Glomerular visceral epithelial cell (primary cell): ENCODE measurements at regions not wholly inside any gene's neighbourhood (a gene's known extent, or its start where the extent isn't known, plus 50 kb on each side); places are given as distances from the start of the nearest gene placed in this dataset.

Experiments used
- DNase-seq: peaks from one replicate; pipeline ENCODE4 v3.0.0-alpha.2; 2016; ENCODE audit errors: extremely low spot score

DNA sequence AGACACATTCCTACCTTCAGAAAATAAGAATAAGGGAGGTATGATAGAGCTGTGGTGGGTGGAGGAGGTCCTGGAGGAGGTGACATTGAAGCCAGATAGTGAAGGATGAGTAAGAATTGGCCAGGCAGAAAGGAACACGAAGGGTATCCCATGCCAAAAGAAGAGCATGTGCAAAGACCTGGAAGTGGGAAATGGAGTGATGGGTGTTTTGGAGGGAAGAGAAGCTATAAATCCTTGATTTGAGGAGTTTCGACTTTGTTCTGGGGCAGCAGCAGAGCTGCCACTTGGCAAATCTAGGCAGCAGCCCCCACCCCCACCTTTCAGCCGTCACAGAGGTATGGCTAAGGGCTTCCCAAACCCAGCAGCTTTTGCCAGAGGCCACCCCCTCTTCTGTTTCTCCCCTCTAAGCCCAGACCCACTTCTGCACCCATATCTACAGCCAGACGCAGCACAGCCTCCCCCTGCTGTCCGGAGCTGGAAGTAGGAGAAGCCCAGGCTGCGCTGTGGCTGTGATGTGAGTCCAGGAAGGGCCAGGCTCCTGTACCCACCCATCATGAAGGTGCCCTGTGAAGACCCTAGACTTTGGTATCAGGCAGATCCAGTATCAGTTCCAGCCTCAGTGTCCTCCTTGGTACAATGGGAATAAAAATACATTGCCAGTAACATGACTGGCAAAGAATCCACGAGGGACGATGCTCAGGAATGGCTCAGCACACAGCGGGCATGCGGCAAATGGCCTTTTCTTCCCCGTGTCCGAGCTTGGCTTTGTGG, 188.7 kb upstream of the LINGO1 start:
- DNase-seq: peak; percentile 48

DNA sequence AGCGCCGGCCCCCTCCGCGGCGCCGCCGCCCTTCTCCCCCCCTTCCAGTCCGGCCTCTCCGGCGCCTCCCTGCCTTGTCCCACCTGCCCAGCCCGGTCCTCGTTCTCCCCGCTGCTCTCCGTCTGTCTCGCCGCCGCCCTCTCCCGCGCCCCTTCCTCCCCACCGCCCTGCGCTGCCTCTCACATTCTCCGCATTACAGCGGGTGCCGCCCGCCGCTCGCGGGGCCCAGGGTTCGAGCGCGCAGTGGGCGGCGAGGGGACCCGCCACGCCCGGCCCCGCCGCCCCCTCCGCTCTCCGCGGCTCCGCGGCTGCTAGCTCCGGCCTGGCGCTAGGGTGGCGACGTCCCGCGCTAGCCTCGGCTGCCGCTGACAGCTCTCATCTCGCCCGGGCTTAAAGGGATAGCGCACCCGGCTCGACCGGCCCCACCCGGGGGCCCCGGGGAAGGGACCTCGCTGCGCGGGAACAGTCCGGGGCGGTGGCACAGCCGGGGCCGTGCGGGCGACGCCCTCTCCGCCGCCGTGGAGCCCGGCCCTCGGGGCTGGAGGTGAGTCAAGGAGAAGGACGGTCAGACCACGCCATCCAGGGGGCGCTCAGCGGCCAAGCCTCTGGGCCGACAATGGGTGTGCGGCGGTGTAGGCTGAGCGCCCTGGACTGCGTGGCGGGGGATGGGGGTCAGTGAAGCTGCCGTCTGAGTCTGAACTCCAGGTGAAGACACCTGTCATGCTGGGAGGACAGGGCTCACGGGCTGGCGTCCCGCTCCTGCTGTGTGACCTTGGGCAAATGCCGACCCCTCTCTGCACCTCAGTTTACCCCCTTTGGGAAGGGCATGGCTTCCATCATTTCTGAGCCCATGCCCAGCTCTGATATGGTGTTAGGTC, 187.4 kb upstream of the LINGO1 start:
- peak; percentile 14 for DNase-seq

DNA sequence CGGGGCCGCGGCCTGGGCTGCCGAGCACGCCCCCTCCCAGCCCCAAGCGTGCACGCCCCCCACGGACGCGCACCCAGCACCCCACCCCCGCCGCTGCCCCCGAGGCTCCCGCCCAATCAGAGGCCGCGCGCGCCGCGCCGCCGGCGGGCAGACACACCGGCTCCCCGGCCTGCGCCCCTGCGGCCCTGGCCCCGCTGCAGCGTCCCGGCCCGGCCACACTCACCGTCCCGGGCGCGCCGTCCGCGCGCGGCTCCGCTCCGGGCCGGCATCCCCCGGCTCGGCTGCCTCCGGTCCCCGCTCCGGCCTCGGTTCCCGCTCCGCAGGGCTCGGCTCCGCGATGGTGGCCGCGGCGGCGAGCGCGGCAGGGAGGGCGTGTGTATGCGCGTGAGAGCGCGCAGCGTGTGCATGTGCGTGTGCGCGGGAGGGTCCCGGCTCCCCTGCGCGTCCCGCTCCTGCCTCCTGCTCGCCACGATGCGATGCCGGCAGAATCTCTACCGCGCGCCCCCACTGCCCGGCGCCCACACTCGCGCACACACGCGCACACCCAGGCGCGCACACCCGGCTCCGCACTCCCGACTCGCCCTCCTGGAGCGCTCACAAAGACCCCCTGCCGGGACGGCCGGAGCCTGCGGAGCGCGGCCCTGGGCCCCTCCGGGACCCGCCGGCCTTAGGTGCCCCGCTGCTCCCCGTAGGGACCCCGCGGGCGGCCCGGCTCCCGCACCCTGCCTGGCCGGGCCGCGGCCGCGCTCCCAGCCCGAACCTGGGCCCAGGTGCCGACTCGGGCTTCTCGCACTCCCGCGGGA, 186.5 kb upstream of the LINGO1 start:
- no peak for DNase-seq

DNA sequence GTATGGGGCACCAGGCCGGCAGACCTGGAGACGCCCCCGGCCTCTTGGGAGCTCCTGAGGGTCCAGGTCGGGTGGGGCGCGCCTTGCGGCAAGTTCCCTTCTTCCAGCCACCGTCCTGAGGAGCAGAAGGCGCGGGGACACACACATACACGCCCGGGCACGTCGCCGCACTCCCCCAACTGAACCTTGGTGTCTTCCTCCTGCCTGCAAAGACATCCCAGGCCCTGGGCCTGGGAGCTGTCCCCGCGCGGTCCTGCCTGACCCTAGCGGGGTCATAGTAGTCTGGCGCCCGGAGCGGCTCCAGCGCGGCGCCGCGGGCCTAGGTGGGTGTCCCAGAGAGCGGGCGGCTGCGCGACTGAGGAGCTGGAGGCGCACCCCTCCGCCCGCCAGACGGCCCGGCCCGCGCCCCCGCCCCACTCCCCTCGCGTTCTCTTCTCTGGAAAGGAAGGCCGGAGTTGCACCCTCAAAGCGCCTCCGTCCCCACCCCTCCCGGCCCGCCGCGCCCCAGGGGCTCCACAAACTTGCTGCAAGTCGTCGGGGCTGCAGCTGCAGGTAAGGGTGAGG, 185.9 kb upstream of the LINGO1 start:
- no peak for DNase-seq

DNA sequence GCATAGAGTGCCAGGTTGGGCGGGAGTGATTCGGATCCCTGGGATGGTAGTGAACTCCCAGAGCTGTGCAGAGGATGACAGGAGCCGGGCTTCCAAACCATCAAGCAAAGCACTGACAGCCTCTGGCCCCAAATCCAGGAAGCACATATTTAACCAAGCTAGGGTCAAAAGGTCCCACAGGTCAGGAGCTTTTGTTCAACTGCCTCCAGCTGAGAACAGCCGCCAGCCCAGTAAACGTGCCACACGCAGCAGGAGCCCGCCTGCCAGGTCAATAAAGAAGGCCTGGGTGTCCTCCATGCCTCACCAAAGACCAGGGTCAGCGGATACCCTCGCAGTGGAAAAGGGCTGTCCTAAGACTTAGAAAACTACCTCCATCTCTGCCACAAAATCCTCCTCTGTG, 184.7 kb upstream of the LINGO1 start:
- no peak for DNase-seq

DNA sequence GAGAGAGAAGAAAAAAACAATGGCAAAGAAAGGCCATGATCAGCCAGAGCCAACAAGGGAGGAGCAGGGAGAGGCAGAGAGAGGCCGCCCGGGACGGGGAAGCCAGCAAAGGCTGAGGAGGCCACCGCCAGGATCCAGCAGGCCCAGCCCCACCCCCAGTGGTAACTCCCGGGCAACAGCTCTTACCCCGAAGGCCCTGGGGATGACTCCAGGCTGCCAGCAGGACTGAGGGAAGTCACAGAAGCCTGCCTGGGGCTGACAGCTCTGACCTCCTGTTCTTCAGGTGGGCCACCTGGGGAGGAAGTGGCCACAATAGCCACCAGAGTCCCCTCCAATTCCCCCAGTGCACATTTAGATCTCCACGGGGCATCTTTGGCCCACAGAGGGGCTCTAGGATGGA, 184.3 kb upstream of the LINGO1 start:
- no peak for DNase-seq

DNA sequence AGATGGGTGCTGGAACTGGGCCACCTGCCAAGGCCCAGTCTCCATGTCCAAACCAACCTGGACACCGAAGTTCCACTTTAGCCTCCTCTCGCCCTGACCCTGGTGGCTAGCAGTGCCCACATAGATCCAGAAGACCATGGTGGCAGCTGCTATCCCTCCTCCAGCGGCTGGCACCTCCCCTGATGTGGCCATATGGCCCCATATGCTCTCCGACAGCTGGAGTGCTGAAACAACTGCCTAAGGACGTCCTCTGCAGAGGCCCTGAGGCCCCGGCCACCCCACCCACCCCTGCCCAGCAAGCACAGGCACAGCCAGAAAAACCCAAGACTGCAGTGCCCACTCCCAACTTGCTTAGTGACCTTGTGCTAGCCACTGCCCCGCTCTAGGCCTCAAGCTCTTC, 182.3 kb upstream of the LINGO1 start:
- DNase-seq: no peak

DNA sequence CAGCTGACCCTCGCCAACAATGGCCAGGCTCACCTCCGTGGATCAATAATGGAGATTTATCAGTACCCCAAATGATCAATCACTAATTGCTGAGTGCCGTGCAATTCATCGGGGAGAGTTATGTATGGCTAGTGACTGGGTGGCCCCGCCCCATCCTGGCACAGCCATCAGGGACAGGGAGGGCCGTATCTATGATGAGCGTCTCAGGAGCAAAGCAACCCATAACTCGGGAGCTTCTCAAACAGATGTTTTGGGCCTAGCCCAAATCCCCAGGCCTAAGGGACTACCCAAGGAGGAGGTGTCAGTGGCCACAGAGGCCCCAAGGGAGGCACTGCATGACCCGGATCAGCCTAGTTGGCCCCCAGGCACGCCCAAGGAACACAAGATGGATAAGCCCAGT, 180.0 kb upstream of the LINGO1 start:
- no peak for DNase-seq

DNA sequence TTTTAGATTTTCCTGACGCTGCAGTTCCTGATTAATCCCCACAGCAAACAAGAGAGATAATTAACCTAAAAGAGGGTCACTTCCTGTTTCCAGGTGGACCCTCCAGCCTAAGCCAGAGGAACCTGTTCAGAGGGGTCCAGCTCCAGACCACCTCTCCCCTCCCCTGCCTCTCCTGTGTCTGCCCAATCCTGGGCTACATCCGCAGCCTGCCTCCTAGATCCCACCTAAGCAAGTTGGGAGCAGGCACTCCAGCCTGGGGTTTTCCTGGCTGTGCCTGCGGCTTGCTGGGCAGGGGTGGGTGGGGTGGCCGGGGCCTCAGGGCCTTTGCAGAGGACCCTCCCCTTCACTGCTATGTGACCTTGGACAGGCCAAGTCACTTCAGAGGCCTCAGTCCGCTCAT, 178.6 kb upstream of the LINGO1 start:
- DNase-seq: no peak

DNA sequence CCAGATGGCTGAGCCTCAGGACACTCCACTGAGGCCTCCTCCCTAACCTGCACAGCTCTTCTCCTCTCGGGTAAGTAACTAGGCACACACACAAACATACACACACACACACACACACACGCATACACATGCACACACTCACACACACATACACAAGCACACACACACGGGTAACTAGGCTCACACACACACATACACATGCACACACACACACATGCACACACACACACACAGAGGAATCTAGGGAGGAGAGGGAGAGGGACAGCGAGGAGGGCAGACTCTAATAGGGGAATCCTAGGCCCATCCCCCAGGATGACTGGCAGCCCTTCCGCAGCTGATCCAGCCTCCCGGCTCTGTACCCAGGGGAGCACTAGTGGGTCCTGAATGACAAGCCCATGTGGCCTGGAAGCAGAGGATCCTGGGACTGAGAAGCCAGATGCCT, 177.4 kb upstream of the LINGO1 start:
- DNase-seq: no peak

DNA sequence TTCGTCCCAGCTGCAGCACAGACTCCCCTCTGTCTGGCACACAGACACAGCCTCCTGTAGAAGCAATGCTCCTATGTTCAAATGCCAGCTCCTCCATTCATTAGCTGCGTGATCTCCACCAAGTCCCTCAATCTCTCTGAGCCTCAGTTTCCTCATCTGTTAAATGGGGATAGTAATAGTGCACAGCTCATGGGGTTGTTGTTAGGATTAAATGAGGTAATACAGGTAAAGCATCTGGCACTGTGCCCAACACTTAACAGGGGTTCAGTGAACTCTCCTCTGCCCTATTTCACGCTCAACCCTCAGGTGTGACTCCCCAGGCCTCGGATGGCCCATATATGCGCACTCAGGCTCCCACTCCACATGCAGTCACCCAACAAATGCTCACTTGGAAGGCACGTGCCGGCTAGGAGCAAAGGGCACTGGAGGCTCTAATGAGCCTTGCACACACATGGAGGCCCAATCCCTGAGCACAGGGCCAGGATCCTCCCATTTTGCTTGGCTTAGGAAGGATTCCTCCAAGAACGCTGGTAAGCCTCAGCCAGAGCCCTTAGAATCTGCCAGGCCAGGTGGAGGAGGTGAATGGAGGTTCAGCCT, 176.0 kb upstream of the LINGO1 start:
- DNase-seq: no peak

DNA sequence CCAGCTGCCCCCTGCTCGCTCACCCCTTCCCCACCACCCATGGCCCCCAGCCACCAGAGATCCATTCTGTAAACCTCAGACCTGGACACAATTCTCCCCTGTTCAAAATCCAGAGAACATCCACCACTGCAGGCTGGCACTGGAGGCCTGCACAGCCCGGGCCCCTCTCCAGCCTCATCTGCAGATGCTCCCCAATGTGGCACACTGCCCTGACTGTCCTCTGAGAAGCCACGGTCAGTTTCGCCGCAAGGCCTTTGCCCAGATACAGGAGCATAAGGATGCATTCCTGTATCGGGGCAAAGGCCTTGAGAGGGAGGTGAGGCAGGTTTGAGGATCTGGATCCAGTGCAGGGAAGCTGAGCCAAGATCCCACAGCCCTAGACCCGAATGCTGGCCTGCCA, 175.4 kb upstream of the LINGO1 start:
- DNase-seq: no peak

DNA sequence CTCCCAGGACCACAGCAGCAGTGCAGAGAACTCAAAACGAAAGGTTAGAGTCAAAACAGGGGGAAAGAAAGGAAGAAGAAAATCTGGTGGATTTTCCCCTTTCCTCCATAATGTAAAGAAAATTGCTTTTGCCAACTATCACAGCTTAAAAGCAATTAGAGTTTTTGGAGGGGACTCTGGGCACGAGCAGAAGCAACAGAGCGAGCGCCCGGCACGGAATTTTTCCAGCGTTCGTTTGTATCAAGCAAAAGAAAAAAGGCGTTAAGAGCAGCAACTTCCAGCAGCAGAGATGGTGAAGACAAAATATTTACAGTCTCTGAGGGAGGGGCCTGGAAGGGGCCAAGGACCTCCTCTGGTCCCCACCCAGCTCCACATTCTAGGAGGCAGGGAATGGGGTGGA, 174.9 kb upstream of the LINGO1 start:
- no peak for DNase-seq

DNA sequence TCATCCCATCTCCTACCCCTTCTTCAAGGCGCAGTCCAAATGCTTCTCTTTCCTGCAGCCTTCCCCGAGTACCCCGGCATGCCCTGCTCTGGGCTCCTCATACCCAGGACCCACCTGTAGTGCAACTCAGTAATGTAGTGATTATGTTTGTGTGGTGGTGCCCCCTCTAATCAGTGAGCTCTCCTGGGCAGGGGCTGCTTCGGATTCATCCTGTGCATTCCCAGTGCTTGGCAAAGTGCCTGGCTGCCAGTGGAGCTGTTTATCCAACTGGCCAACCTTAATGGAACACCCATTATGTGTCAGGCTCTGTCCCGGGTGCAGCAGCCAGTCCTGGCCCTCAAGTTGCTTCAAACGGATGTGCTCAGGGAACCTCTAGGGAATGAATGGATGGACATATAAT, 174.4 kb upstream of the LINGO1 start:
- no peak for DNase-seq

DNA sequence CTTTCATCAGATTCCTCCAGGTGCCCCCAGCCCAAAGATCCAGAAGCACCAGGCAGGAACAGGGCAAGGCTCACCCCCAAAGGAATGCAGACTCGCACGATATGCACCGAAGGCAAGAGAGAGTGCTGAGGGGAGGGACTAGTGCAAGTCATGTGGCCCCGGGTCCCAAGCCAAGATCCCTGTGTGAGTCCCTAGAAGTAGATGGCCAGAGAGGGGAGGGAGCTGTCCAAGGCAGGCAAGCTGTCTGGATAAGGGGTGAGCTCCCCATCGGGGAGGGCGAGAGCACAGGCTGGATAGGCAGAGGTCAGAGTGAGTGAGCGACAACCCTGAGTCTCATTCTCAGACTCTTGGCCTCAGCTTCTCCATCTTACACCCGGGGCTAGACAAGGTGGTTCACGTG, 171.5 kb upstream of the LINGO1 start:
- DNase-seq: no peak

DNA sequence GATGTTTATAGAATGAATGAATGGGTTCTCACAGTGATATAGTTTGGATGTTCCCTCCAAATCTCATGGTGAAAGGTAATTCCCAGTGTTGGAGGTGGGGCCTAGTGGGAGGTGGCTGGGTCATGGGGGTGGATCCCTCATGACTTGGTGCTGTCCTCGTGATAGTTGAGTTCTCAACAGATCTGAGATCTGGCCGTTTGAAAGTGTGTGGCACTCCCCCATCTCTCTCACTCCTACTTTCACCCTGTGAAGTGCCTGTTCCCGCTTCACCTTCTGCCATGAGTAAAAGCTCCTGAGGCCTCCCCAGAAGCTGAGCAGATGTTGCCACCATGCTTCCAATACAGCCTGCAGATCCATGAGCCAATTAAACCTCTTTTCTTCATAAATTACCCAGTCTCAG, 170.8 kb upstream of the LINGO1 start:
- no peak for DNase-seq

DNA sequence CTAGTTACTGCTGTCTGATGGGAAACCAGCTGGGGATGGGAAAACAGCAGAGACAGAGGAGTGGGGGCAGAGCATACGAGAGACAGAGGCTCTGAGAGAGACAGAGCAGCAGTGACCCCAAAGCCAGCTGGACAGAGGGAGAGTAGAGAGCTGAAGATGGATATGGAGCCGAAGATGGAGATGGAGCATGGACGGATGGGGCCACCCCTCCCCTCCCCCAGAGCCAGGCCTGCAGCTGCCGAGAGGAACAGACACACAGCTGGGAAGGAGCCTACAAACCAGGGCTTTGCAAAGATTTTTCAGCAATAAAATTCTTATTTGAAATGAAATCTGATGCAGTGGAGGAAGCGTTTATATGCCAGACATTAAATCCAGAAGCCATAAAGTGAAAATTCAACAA, 167.6 kb upstream of the LINGO1 start:
- no peak for DNase-seq

DNA sequence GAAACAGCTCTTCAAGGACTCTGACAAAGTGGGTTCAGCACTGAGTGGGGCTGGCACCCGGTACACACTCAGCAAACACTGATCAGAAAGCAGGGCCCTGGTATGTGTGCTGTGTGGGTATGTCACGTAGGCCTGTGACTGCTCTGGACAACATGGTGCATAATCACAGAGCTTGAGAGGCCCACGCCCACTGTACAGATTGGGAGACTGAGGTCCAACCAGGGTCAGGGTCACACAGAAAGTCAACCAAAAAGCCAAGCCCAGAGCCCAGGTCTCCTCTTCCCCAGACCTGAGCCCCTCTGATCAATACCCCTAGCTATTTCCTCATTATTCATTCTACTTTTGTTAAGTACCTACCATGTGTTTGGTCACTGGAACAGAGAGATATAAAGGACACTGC, 166.1 kb upstream of the LINGO1 start:
- no peak for DNase-seq

DNA sequence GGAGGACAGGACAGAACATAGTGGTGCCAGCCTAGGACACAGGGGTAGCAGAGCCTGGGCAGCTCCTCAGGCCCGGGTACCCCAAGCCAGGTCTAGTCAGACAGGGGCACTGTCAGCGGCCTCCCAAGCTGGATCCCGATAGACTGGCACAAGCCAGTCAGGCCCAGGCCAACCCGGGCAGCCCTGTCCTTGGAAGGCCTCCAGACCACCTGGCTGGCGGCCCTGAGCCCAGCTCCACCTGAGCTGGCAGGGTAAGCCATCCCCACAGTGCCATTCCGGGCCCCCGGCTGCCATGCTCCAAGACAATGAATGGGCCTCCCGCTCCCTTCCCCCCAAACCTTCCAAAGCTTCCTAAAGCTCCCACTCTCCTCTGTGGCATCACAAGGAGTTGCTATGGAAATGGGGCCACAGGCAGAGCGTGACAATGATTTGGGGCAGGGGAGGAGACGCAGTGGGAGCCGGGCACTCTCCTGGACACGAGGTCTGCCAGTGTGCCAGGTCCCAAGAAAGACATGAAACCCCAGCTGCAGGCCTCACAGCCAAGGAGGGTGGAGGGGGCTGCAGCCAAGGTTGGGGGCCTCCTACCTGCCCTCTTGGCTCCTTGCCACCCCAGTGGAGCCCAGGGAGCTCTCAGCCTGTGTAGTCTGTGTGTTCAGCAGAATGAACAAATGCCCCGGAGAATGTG, 165.6 kb upstream of the LINGO1 start:
- DNase-seq: no peak

DNA sequence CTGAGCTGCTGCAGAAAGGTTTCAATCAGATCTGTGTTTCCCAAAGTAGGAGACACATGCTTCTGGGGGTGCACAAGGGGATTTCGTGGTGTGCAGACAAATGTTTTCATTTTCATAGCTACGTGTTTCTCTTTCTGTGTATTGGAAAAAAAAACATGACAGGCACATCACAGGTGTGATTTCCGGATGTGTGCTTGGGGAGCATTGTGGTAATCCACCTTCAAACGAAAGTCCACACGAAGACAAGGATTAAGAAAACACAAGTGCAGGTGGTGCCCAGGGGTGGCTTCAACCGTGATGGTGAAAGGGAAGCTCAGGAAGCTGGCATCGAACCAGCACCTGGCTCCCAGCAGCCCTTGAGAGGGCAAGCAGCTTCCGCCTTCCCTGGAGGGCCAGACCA, 164.6 kb upstream of the LINGO1 start:
- DNase-seq: no peak
